ENCODE measurements at regions not wholly inside any gene's neighbourhood (a gene's known extent, or its start where the extent isn't known, plus 50 kb on each side); places are given as distances from the start of the nearest gene placed in this dataset.

- Histone ChIP-seq H3K27me3 (no peaks in the 10 kb centered on the region), H3K4me3 (no peak overlapping the region), H3K9me3 (no peaks in the 10 kb centered on the region), H3K4me1 (no peaks in the 10 kb centered on the region), H3K36me3 (no peaks in the 10 kb centered on the region), H3K27ac (no peak overlapping the region)
- 44 to 56% methylated on average over 1 of the region's 1 CpG for WGBS, 2 donors
- TF ChIP-seq POLR2AphosphoS5 (IDR thresholded peaks at IDR 0.05): no peak
- no peak for TF ChIP-seq POLR2A (IDR thresholded peaks at IDR 0.05)
- no peak for TF ChIP-seq CTCF (IDR thresholded peaks at IDR 0.05)
- TF ChIP-seq EP300 (IDR thresholded peaks at IDR 0.05): no peak
- ATAC-seq (ENCODE audit: low FRiP score in 2 of 2): no peak
- DNase-seq: no peak
Measured at GRCh38 chr5:37989884-37990283, 150.0 kb upstream of the GDNF start.

- Histone ChIP-seq H3K4me1 (no peaks in the 10 kb centered on the region), H3K27ac (no peak overlapping the region), H3K9me3 (no peaks in the 10 kb centered on the region), H3K36me3 (no peaks in the 10 kb centered on the region), H3K4me3 (no peak overlapping the region), H3K27me3 (no peaks in the 10 kb centered on the region)
- DNase-seq (no peak), ATAC-seq (ENCODE audit: low FRiP score in 2 of 2) (no peak)
- 54 to 61% methylated on average over 1 of the region's 1 CpG for WGBS, 2 donors
- TF ChIP-seq POLR2AphosphoS5 (IDR thresholded peaks at IDR 0.05) (no peak), POLR2A (IDR thresholded peaks at IDR 0.05) (no peak), EP300 (IDR thresholded peaks at IDR 0.05) (no peak), CTCF (IDR thresholded peaks at IDR 0.05) (no peak)
Measured at GRCh38 chr5:37988454-37989046, 148.7 kb upstream of the GDNF start.

- DNase-seq: no peak
- ATAC-seq (ENCODE audit: low FRiP score in 2 of 2): no peak
- Histone ChIP-seq H3K4me1 (no peaks in the 10 kb centered on the region), H3K4me3 (no peak overlapping the region), H3K27me3 (no peaks in the 10 kb centered on the region), H3K9me3 (no peaks in the 10 kb centered on the region), H3K36me3 (no peaks in the 10 kb centered on the region), H3K27ac (no peak overlapping the region)
- WGBS, 2 donors: 83 to 85% methylated on average over 1 of the region's 1 CpG
- TF ChIP-seq CTCF (IDR thresholded peaks at IDR 0.05) (no peak), POLR2A (IDR thresholded peaks at IDR 0.05) (no peak), POLR2AphosphoS5 (IDR thresholded peaks at IDR 0.05) (no peak), EP300 (IDR thresholded peaks at IDR 0.05) (no peak)
Measured at GRCh38 chr5:37984300-37984699, 144.5 kb upstream of the GDNF start.

- DNase-seq: no peak
- H3K27me3 ChIP-seq: no peaks in the 10 kb centered on the region
- H3K36me3 ChIP-seq: no peaks in the 10 kb centered on the region
- no peaks in the 10 kb centered on the region for H3K9me3 ChIP-seq
- ATAC-seq (ENCODE audit: low FRiP score in 2 of 2): no peak
- no peaks in the 10 kb centered on the region for H3K4me1 ChIP-seq
- no peak for TF ChIP-seq POLR2AphosphoS5 (IDR thresholded peaks at IDR 0.05)
- no peak for TF ChIP-seq POLR2A (IDR thresholded peaks at IDR 0.05)
- no peak for TF ChIP-seq EP300 (IDR thresholded peaks at IDR 0.05)
- no peak for TF ChIP-seq CTCF (IDR thresholded peaks at IDR 0.05)
- no peak overlapping the region for H3K27ac ChIP-seq
- no peak overlapping the region for H3K4me3 ChIP-seq
- 48 to 55% methylated on average over 2 of the region's 2 CpGs for whole genome bisulfite sequencing, 2 donors
Measured at GRCh38 chr5:37983463-37983862, 143.6 kb upstream of the GDNF start.

- no peak for ATAC-seq (ENCODE audit: low FRiP score in 2 of 2)
- no peaks in the 10 kb centered on the region for H3K4me1 ChIP-seq
- TF ChIP-seq CTCF (IDR thresholded peaks at IDR 0.05): no peak
- TF ChIP-seq POLR2AphosphoS5 (IDR thresholded peaks at IDR 0.05): no peak
- no peak for TF ChIP-seq EP300 (IDR thresholded peaks at IDR 0.05)
- TF ChIP-seq POLR2A (IDR thresholded peaks at IDR 0.05): no peak
- H3K36me3 ChIP-seq: no peaks in the 10 kb centered on the region
- H3K9me3 ChIP-seq: no peaks in the 10 kb centered on the region
- H3K27me3 ChIP-seq: no peaks in the 10 kb centered on the region
- H3K27ac ChIP-seq: no peak overlapping the region
- DNase-seq: no peak
- WGBS, 2 donors: 68 to 74% methylated on average over 1 of the region's 1 CpG
- H3K4me3 ChIP-seq: no peak overlapping the region
Measured at GRCh38 chr5:37979559-37979958, 139.7 kb upstream of the GDNF start.
